HCT116 (cell line): ENCODE measurements at regions not wholly inside any gene's neighbourhood (a gene's known extent, or its start where the extent isn't known, plus 50 kb on each side); places are given as distances from the start of the nearest gene placed in this dataset.

ENCODE experiments used
- ATAC-seq: fragments of 200-7000 bp; cut with Tn5 transposase; 2 replicates; pipeline ENCODE4 v1.9.1; 2020; ENCODE audit warnings: mild to moderate bottlenecking, moderate library complexity
- BruUV-seq: library from RNA; stranded (reverse); fragments of 400-500 nt; replicated peaks from 2 replicates; lab custom pipeline; 2021; lab: Mats Ljungman, UMichigan
- CTCF ChIA-PET: fragments of 300-600 bp; sonication (Branson Sonifier 250); formaldehyde crosslinking; loops from one replicate; lab custom pipeline; 2021; ENCODE audit warnings: antibody characterized with exemption; lab: Charles Lee
- POLR2A ChIA-PET: fragments of 300-600, 350-600 bp; sonication (Branson Sonifier 250); formaldehyde crosslinking; loops from one replicate; lab custom pipeline; 2021; ENCODE audit warnings: antibody characterized with exemption; lab: Charles Lee
- RAD21 ChIA-PET, 2 experiments: fragments of 300-600 bp; sonication (Branson Sonifier 250); formaldehyde crosslinking; loops; one replicate each; lab custom pipeline; 2023; ENCODE audit warnings: low total read pairs in 2 of 2; ENCODE audit not compliant: uncharacterized antibody in 2 of 2, unreplicated experiment in 2 of 2, low non-redundant PET in 1 of 2; lab: Charles Lee
- DNase-seq: peaks from one replicate; pipeline ENCODE4 v3.0.0-alpha.2; 2010; ENCODE audit warnings: low read depth, low spot score
- H2AFZ ChIP-seq: fragments of 200-600 bp; shearing (Covaris generic), sonication (generic); 2 replicates; pipeline ENCODE4 v1.6.1; 2017; ENCODE audit warnings: low read depth, mixed run types, mixed read lengths, antibody characterized with exemption, low read length; ENCODE audit not compliant: poor library complexity, severe bottlenecking
- H3K27ac ChIP-seq: 2 replicates; pipeline ENCODE4 v1.5.1; 2012; ENCODE audit warnings: low read depth, low read length
- H3K27me3 ChIP-seq: fragments of 200-600 bp; sonication (generic); 2 replicates; pipeline ENCODE4 v1.6.1; 2016; ENCODE audit warnings: mixed run types, low read length, mixed read lengths; ENCODE audit not compliant: insufficient read depth
- H3K36me3 ChIP-seq, 2 experiments: fragments of 200-500 bp in 1 of 2; fragments of 200-600 bp in 1 of 2; sonication (Bioruptor generic) in 1 of 2; sonication (generic) in 1 of 2; 2 replicates each; pipeline versions ENCODE4 v1.5.1 to v1.6.1; 2014 to 2016; ENCODE audit warnings: low read length in 2 of 2, inconsistent platforms in 1 of 2, mixed read lengths in 1 of 2, mixed run types in 1 of 2; ENCODE audit not compliant: insufficient read depth in 2 of 2, control insufficient read depth in 1 of 2
- H3K4me1 ChIP-seq, 2 experiments: fragments of 200-600 bp in 1 of 2; sonication (generic) in 1 of 2; 2 replicates each; pipeline versions ENCODE4 v1.5.1 to v1.6.1; 2012 to 2017; ENCODE audit warnings: low read length in 2 of 2, inconsistent platforms in 1 of 2, mild to moderate bottlenecking in 1 of 2, mixed read lengths in 1 of 2, mixed run types in 1 of 2, moderate library complexity in 1 of 2; ENCODE audit not compliant: insufficient read depth in 2 of 2, control insufficient read depth in 1 of 2
- H3K4me2 ChIP-seq: fragments of 200-600 bp; sonication (generic); 2 replicates; pipeline ENCODE4 v1.6.1; 2017; ENCODE audit warnings: mixed run types, low read length, mixed read lengths
- H3K4me3 ChIP-seq, 2 experiments: fragments of 200-600 bp in 1 of 2; sonication (generic) in 1 of 2; replicated peaks in 1 of 2; 2 replicates each; pipeline ENCODE4 v1.5.1; 2011 to 2016; ENCODE audit warnings: low read length in 2 of 2, control low read depth in 1 of 2, low read depth in 1 of 2, mild to moderate bottlenecking in 1 of 2, mixed read lengths in 1 of 2, mixed run types in 1 of 2
- H3K79me2 ChIP-seq: fragments of 200-600 bp; sonication (generic); 2 replicates; pipeline ENCODE4 v1.6.1; 2017; ENCODE audit warnings: mild to moderate bottlenecking, mixed run types, low read length, moderate library complexity, mixed read lengths; ENCODE audit not compliant: insufficient read depth
- H3K9ac ChIP-seq: fragments of 200-600 bp; sonication (generic); 2 replicates; pipeline ENCODE4 v1.6.1; 2016; ENCODE audit warnings: low read length, mixed read lengths
- H3K9me2 ChIP-seq: fragments of 200-600 bp; sonication (generic), shearing (Covaris generic); 2 replicates; pipeline ENCODE4 v1.6.1; 2017; ENCODE audit warnings: mixed run types, mild to moderate bottlenecking, moderate library complexity; ENCODE audit not compliant: insufficient read depth
- H3K9me3 ChIP-seq, 2 experiments: fragments of 200-500 bp in 1 of 2; fragments of 200-600 bp in 1 of 2; sonication (Bioruptor generic) in 1 of 2; sonication (generic) in 1 of 2; 2 replicates each; pipeline ENCODE4 v1.6.1; 2014 to 2017; ENCODE audit warnings: low read length in 2 of 2, mixed read lengths in 2 of 2, inconsistent platforms in 1 of 2, low read depth in 1 of 2, mild to moderate bottlenecking in 1 of 2, mixed run types in 1 of 2, moderate library complexity in 1 of 2; ENCODE audit not compliant: control insufficient read depth in 1 of 2, insufficient read depth in 1 of 2
- H4K20me1 ChIP-seq: fragments of 200-600 bp; sonication (generic), shearing (Covaris generic); 2 replicates; pipeline ENCODE4 v1.6.1; 2017; ENCODE audit warnings: mixed run types, mild to moderate bottlenecking, moderate library complexity; ENCODE audit not compliant: insufficient read depth
- ELF1 ChIP-seq: IDR thresholded peaks from 2 replicates; pipeline ENCODE4 v1.6.1; 2012; ENCODE audit warnings: low read depth, borderline replicate concordance
- EZH2 ChIP-seq: fragments of 200-600 bp; sonication (generic); IDR thresholded peaks from 2 replicates; pipeline ENCODE4 v1.6.1; 2017; ENCODE audit warnings: antibody characterized with exemption, mixed run types
- SIN3A ChIP-seq: IDR thresholded peaks from 2 replicates; pipeline ENCODE4 v1.6.1; 2012; ENCODE audit warnings: low read depth
- ZBTB33 ChIP-seq: IDR thresholded peaks from 2 replicates; pipeline ENCODE4 v1.6.1; 2011; ENCODE audit warnings: mild to moderate bottlenecking, low read length, moderate library complexity; ENCODE audit not compliant: insufficient replicate concordance; ENCODE audit errors: extremely low read depth
- intact Hi-C: fragments of 100-400 bp; cut with micrococcal nuclease; formaldehyde crosslinking; loops from 2 replicates; pipeline ENCODE4 v1.10.0; 2022

DNA sequence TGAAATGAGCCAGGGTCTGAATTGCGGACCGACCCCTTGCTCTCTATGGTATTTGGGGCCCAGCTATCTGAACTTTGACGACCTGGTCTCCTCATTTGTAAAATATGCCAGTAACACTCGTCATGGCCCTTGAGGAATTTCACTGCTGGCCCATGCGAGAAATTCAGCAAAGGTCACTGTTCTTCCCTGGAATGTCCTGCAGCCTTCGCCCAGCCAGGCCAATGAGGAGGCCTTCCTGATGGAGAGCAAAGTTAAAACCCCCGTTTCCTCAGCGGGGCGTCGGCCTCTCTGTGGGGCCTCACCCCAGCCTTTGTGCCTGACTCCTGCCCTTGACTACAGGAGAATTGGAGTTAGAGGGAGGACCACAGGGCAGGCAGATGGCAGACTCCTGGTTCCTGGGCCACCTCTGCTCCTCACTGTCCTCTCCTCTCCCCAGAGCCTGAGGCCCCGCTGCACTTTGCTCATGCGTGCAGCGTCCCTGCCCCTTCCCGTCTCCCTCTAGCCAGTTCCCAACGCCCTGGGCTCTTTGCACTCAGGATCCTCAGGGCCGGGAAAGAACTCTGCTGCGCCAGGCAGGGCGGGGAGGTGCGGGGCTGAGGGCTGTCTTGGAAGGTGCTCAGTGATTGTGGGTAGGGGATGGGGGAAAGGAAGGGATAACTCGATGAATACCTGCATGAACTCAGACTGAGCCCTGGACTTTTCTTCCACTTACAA is 257.0 kb upstream of the RAB6C start (continued):
- TF ChIP-seq ZBTB33 (no peak), SIN3A (no peak)

DNA sequence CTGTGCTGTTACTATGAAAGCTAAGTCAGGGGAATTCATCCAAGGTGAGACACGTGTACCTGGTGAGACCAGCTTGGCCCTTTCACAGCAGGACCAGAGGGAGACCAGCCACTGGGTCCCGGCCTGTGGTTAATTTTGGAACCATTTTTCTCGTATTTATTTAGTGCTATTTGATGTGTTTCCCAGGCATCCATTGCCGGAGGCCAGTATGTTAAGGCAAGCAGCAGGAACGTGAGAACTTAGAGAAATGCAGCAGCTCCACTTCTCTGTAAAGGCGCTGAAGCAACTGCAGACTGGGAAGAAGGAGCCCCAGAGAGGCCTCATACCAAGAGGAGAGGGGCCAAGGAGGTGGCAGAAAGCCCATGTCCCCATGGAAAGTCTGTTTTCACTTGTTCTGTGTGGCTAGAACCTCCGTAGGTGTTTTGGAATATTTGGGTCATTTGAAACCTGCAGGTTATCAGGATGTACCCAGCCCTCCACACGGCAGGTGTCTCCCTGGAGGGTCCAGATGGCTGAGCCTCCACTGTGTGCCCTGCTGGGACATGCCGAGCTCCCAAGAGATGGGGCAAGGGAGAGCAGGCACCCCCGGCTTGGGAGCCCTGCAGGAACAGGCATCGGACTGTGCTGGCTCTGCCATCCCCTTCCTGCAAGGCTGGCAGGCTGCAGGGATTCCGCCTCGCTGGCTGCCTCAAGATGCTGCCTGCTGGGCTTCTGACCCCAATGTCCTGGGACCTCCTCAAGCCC is 256.0 kb upstream of the RAB6C start:
- Histone ChIP-seq H3K9me3 (no peaks in the 10 kb centered on the region), H2AFZ (no peak overlapping the region), H3K9ac (no peak overlapping the region), H3K4me1 (no peaks in the 10 kb centered on the region), H3K9me2 (no peaks in the 10 kb centered on the region), H3K79me2 (no peaks in the 10 kb centered on the region), H3K36me3 (no peaks in the 10 kb centered on the region), H3K27me3 (peaks cover 46% of the 10 kb centered on the region), H4K20me1 (no peaks in the 10 kb centered on the region), H3K4me2 (no peak overlapping the region), H3K4me3 (no peak overlapping the region), H3K27ac (no peak overlapping the region)
- CTCF ChIA-PET = no interaction called here
- POLR2A ChIA-PET = no interaction called here
- no TSS peak for BruUV-seq
- 0 out of 2 replicates have a peak, but pooled peaks have one; percentile 55 for TF ChIP-seq EZH2
- no peak for TF ChIP-seq ELF1
- RAD21 ChIA-PET = no interaction called here
- intact Hi-C loops = no loop called here
- DNase-seq = no peak
- ATAC-seq = no peak
